DND-41 (cell line): ENCODE measurements at regions not wholly inside any gene's neighbourhood (a gene's known extent, or its start where the extent isn't known, plus 50 kb on each side); places are given as distances from the start of the nearest gene placed in this dataset.

ENCODE experiments used
- ATAC-seq: fragments of 200-7000 bp; cut with Tn5 transposase; 3 replicates; pipeline ENCODE4 v1.9.1; 2021; ENCODE audit warnings: low read depth; ENCODE audit not compliant: insufficient read depth
- DNase-seq: peaks from one replicate; pipeline ENCODE4 v3.0.0-alpha.2; 2020
- H2AFZ ChIP-seq: 2 replicates; pipeline ENCODE4 v1.6.0; 2012; ENCODE audit warnings: low read depth, low read length
- H3K27ac ChIP-seq: 2 replicates; pipeline ENCODE4 v1.5.1; 2012; ENCODE audit warnings: low read length, inconsistent platforms
- H3K27me3 ChIP-seq: fragments of 200-600 bp; sonication (generic); 2 replicates; pipeline ENCODE4 v1.6.0; 2012; ENCODE audit warnings: low read length, mild to moderate bottlenecking, inconsistent platforms; ENCODE audit not compliant: insufficient read depth, poor library complexity
- H3K36me3 ChIP-seq: 2 replicates; pipeline ENCODE4 v1.5.1; 2012; ENCODE audit warnings: low read length, inconsistent platforms; ENCODE audit not compliant: insufficient read depth
- H3K4me1 ChIP-seq: 2 replicates; pipeline ENCODE4 v1.5.1; 2012; ENCODE audit warnings: mild to moderate bottlenecking, low read length; ENCODE audit not compliant: insufficient read depth
- H3K4me2 ChIP-seq: 2 replicates; pipeline ENCODE4 v1.6.0; 2012; ENCODE audit warnings: mild to moderate bottlenecking, moderate library complexity, low read length, inconsistent platforms; ENCODE audit not compliant: insufficient read depth
- H3K4me3 ChIP-seq, 2 experiments: fragments of 200-600 bp in 1 of 2; shearing (Covaris generic) in 1 of 2; 2 replicates each; pipeline ENCODE4 v1.5.1; 2012 to 2016; ENCODE audit warnings: inconsistent platforms in 2 of 2, low read length in 2 of 2, mild to moderate bottlenecking in 2 of 2, low read depth in 1 of 2, moderate library complexity in 1 of 2
- H3K79me2 ChIP-seq: 2 replicates; pipeline ENCODE4 v1.6.0; 2012; ENCODE audit warnings: low read length, inconsistent platforms; ENCODE audit not compliant: insufficient read depth
- H3K9ac ChIP-seq: 2 replicates; pipeline ENCODE4 v1.6.0; 2012; ENCODE audit warnings: low read depth, mild to moderate bottlenecking, inconsistent platforms, low read length, moderate library complexity
- H3K9me3 ChIP-seq: 2 replicates; pipeline ENCODE4 v1.5.1; 2012; ENCODE audit warnings: low read length, moderate library complexity, mild to moderate bottlenecking, inconsistent platforms; ENCODE audit not compliant: insufficient read depth, severe bottlenecking
- H4K20me1 ChIP-seq: 2 replicates; pipeline ENCODE4 v1.6.0; 2012; ENCODE audit warnings: low read length; ENCODE audit not compliant: insufficient read depth
- EZH2 ChIP-seq: IDR thresholded peaks from 3 replicates; pipeline ENCODE4 v1.6.1; 2012; ENCODE audit warnings: borderline replicate concordance, low read depth, mild to moderate bottlenecking, moderate library complexity, low read length, inconsistent platforms; ENCODE audit not compliant: severe bottlenecking
- TF ChIP-seq, protein P1 (sequence below): IDR thresholded peaks from 2 replicates; pipeline ENCODE4 v1.5.1; 2012; ENCODE audit warnings: borderline replicate concordance, low read length, moderate library complexity, mild to moderate bottlenecking; ENCODE audit not compliant: poor library complexity, severe bottlenecking; ENCODE audit errors: extremely low read depth

DNA sequence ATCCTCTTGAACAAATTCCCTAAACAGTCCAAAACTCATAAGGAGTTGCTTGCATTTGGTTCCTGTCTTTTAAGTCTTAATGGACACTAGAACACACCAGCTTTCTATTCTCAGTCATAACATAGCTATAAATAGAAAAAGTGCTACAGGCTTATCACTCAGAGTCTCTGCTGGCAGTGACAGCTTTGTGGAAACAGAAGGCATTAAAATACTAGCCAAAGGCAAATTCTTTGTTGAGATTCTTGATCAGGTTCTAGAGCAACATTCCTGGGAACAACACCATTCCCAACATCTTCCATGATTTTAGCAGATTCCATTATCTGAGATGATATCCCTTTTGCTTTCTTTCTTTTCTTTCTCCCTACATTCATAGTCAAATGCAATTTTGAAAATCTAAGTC is 207.7 kb upstream of the PLEKHG7 start:
- Histone ChIP-seq H3K27me3 (no peaks in the 10 kb centered on the region), H3K4me3 (no peak overlapping the region), H2AFZ (no peak overlapping the region), H3K9me3 (peaks cover 2% of the 10 kb centered on the region), H3K9ac (no peak overlapping the region), H4K20me1 (no peaks in the 10 kb centered on the region), H3K36me3 (no peaks in the 10 kb centered on the region), H3K4me1 (no peaks in the 10 kb centered on the region), H3K79me2 (no peaks in the 10 kb centered on the region), H3K4me2 (no peak overlapping the region), H3K27ac (no peak overlapping the region)
- TF ChIP-seq, protein P1, sequence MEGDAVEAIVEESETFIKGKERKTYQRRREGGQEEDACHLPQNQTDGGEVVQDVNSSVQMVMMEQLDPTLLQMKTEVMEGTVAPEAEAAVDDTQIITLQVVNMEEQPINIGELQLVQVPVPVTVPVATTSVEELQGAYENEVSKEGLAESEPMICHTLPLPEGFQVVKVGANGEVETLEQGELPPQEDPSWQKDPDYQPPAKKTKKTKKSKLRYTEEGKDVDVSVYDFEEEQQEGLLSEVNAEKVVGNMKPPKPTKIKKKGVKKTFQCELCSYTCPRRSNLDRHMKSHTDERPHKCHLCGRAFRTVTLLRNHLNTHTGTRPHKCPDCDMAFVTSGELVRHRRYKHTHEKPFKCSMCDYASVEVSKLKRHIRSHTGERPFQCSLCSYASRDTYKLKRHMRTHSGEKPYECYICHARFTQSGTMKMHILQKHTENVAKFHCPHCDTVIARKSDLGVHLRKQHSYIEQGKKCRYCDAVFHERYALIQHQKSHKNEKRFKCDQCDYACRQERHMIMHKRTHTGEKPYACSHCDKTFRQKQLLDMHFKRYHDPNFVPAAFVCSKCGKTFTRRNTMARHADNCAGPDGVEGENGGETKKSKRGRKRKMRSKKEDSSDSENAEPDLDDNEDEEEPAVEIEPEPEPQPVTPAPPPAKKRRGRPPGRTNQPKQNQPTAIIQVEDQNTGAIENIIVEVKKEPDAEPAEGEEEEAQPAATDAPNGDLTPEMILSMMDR: no peak
- TF ChIP-seq EZH2: no peak
- DNase-seq (no peak), ATAC-seq (no peak)

DNA sequence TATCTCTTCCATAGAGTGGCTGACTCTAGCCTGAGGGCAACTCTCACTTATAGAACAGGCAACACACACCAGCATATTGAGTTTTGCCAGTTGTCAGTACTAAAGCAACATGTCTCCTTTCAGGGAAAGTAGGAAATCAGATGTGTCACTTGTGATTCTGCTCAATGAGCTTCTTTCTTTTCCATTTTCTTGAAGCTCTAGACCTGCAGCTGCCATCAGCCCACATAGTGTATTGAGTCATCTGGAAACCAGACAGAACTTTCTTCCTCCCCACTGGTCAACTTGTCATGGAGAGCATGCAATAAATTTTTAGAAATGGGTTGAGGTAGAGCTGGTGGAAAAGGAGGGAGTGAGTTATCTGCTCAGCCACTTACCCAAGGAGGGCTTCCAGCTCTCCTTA is 209.0 kb upstream of the PLEKHG7 start:
- Histone ChIP-seq H3K79me2 (no peaks in the 10 kb centered on the region), H3K27me3 (no peaks in the 10 kb centered on the region), H3K9ac (no peak overlapping the region), H3K9me3 (peaks cover 2% of the 10 kb centered on the region), H3K4me2 (no peak overlapping the region), H3K27ac (no peak overlapping the region), H3K36me3 (no peaks in the 10 kb centered on the region), H4K20me1 (no peaks in the 10 kb centered on the region), H3K4me1 (no peaks in the 10 kb centered on the region), H3K4me3 (no peak overlapping the region), H2AFZ (no peak overlapping the region)
- ATAC-seq (no peak), DNase-seq (no peak)
- no peak for TF ChIP-seq EZH2
- TF ChIP-seq, protein P1: no peak

DNA sequence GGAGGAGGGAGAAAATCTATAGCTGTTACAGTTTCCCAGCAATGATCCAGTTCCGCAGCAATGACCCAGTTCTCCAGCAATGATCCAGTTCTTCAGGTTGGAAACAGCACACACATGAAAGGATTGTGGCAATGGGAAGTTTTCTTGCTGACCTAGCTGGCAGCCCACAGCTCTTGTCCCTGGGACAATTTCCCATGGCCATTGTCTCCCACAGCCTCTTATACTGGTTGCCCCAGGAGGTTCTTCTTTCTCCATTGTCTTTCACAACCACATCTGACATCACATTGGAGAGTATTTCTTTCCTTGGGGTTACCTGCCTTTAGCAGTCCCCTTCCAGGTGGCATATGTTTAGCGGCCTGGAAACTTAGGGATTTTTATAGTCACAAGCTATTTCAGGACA is 209.8 kb upstream of the PLEKHG7 start:
- DNase-seq: no peak
- no peak for ATAC-seq
- H3K9me3 ChIP-seq: peaks cover 2% of the 10 kb centered on the region
- H3K9ac ChIP-seq: no peak overlapping the region
- H3K36me3 ChIP-seq: no peaks in the 10 kb centered on the region
- H3K4me2 ChIP-seq: no peak overlapping the region
- H4K20me1 ChIP-seq: no peaks in the 10 kb centered on the region
- no peak overlapping the region for H2AFZ ChIP-seq
- no peaks in the 10 kb centered on the region for H3K27me3 ChIP-seq
- no peaks in the 10 kb centered on the region for H3K79me2 ChIP-seq
- no peaks in the 10 kb centered on the region for H3K4me1 ChIP-seq
- H3K27ac ChIP-seq: no peak overlapping the region
- no peak for TF ChIP-seq EZH2
- TF ChIP-seq, protein P1: no peak
- no peak overlapping the region for H3K4me3 ChIP-seq

DNA sequence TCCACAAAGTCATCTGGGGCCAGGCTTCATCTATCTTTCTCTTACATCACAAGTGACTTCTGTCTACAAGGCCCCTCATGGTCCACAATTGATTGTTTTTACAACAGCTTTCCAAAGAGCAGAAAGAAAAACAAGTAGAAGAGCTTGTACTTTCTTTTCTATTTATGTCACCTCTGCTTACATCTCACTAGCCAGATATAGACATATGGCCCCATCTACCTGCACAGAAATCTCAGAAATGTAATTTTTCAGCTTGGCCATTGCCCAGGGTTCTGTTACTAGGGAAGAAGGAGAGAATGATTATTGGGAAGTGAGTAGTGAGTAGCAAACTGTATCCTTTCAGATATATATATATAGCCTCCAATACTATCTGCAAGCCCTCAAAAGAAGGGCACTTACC is 210.5 kb upstream of the PLEKHG7 start:
- no peak for TF ChIP-seq EZH2
- TF ChIP-seq, protein P1: no peak
- Histone ChIP-seq H3K4me3 (no peak overlapping the region), H3K4me2 (no peak overlapping the region), H3K4me1 (no peaks in the 10 kb centered on the region), H3K9ac (no peak overlapping the region), H3K27me3 (no peaks in the 10 kb centered on the region), H3K79me2 (no peaks in the 10 kb centered on the region), H2AFZ (no peak overlapping the region), H4K20me1 (no peaks in the 10 kb centered on the region), H3K36me3 (no peaks in the 10 kb centered on the region), H3K27ac (no peak overlapping the region), H3K9me3 (peaks cover 2% of the 10 kb centered on the region)
- no peak for ATAC-seq
- DNase-seq: no peak
